OCI-LY1 (cell line): ENCODE measurements at regions not wholly inside any gene's neighbourhood (a gene's known extent, or its start where the extent isn't known, plus 50 kb on each side); places are given as distances from the start of the nearest gene placed in this dataset.
A peak's percentile ranks its signal among the peaks of the same experiment; 100 is the strongest.

ENCODE experiments used
- H2AFZ ChIP-seq: fragments of 200-600 bp; sonication (generic), shearing (Covaris generic); 2 replicates; pipeline ENCODE4 v1.6.0; 2014; ENCODE audit warnings: antibody characterized with exemption, mild to moderate bottlenecking, low read length
- H3F3A ChIP-seq: fragments of 200-600 bp; sonication (generic), shearing (Covaris generic); 2 replicates; pipeline ENCODE4 v1.6.0; 2014; ENCODE audit warnings: mild to moderate bottlenecking, antibody characterized with exemption, low read length, moderate library complexity; ENCODE audit not compliant: insufficient read depth
- H3K27ac ChIP-seq: fragments of 200-600 bp; sonication (generic); 2 replicates; pipeline ENCODE4 v1.5.1; 2014; ENCODE audit warnings: low read length, mixed run types, mild to moderate bottlenecking, low read depth; ENCODE audit not compliant: poor library complexity, severe bottlenecking
- H3K27me3 ChIP-seq: fragments of 200-600 bp; sonication (generic); 2 replicates; pipeline ENCODE4 v1.6.0; 2014; ENCODE audit warnings: antibody characterized with exemption, mild to moderate bottlenecking, low read length, moderate library complexity; ENCODE audit not compliant: insufficient read depth
- H3K36me3 ChIP-seq: fragments of 200-600 bp; sonication (generic); 2 replicates; pipeline ENCODE4 v1.6.1; 2014; ENCODE audit warnings: mild to moderate bottlenecking, antibody characterized with exemption, low read length, moderate library complexity, mixed read lengths; ENCODE audit not compliant: insufficient read depth
- H3K4me1 ChIP-seq: fragments of 200-600 bp; sonication (generic); 2 replicates; pipeline ENCODE4 v1.5.1; 2014; ENCODE audit warnings: mild to moderate bottlenecking, low read length, moderate library complexity; ENCODE audit not compliant: insufficient read depth, severe bottlenecking
- H3K4me2 ChIP-seq: fragments of 200-600 bp; sonication (generic), shearing (Covaris generic); 2 replicates; pipeline ENCODE4 v1.6.1; 2014; ENCODE audit warnings: low read length
- H3K4me3 ChIP-seq: fragments of 200-600 bp; sonication (generic); 2 replicates; pipeline ENCODE4 v1.5.1; 2014; ENCODE audit warnings: low read length, low read depth, mild to moderate bottlenecking, mixed read lengths; ENCODE audit not compliant: poor library complexity, severe bottlenecking
- H3K79me2 ChIP-seq: fragments of 200-600 bp; shearing (Covaris generic); 2 replicates; pipeline ENCODE4 v1.6.1; 2016; ENCODE audit warnings: mixed run types, low read length, mixed read lengths; ENCODE audit not compliant: insufficient read depth
- H3K9ac ChIP-seq: fragments of 200-600 bp; sonication (generic), shearing (Covaris generic); 2 replicates; pipeline ENCODE4 v1.6.1; 2014; ENCODE audit warnings: mild to moderate bottlenecking, low read length, mixed read lengths
- H3K9me2 ChIP-seq: fragments of 200-600 bp; sonication (generic), shearing (Covaris generic); 2 replicates; pipeline ENCODE4 v1.6.1; 2014; ENCODE audit warnings: low read depth, mild to moderate bottlenecking, low read length, mixed read lengths
- H3K9me3 ChIP-seq: fragments of 200-600 bp; shearing (Covaris generic); 2 replicates; pipeline ENCODE4 v1.6.1; 2014; ENCODE audit warnings: low read length, mixed read lengths
- H4K20me1 ChIP-seq: fragments of 200-600 bp; sonication (generic), shearing (Covaris generic); 2 replicates; pipeline ENCODE4 v1.6.0; 2016; ENCODE audit warnings: mild to moderate bottlenecking, low read length; ENCODE audit not compliant: insufficient read depth
- EZH2 ChIP-seq: fragments of 200-600 bp; sonication (generic), shearing (Covaris generic); IDR thresholded peaks from 2 replicates; pipeline ENCODE4 v1.8.0; 2017; ENCODE audit warnings: borderline replicate concordance, mixed run types, mild to moderate bottlenecking, antibody characterized with exemption, low read length, moderate library complexity, mixed read lengths
- TF ChIP-seq, protein P1 (sequence below): fragments of 200-600 bp; sonication (generic), shearing (Covaris generic); IDR thresholded peaks from 2 replicates; pipeline ENCODE4 v1.5.1; 2017; ENCODE audit warnings: mild to moderate bottlenecking, antibody characterized with exemption, low read length, moderate library complexity, mixed read lengths

DNA sequence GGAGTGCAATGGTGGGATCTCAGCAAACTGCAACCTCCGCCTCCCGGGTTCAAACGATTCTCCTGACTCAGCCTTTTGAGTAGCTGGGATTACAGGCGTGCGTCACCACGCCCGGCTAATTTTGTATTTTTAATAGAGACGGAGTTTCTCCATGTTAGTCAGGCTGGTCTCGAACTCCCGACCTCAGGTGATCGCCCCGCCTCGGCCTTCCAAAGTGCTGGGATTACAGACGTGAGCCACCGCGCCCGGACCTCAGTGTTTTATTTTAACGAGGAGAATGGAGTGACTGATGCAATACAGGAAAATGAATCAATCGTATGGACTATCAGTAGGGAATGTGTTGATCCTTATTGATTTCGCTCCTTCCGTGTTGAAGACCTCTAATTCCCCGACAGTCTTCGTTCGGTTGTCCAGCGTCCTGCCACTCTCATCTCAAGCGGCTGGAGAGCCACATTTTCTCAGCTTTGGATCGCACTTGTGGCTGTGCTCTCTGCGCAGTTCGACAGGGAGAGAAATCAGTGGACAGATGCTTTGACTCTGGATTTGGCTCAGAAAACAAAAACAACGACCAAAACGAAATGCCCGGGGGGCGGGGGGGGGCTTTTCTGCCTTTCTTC lies 166.2 kb downstream of the TRIM27 start:
- Histone ChIP-seq H3K4me1 (no peaks in the 10 kb centered on the region), H3K9ac (no peak overlapping the region), H3K79me2 (no peaks in the 10 kb centered on the region), H3K4me3 (no peak overlapping the region), H4K20me1 (no peaks in the 10 kb centered on the region), H3K27me3 (no peaks in the 10 kb centered on the region), H3F3A (no peaks in the 10 kb centered on the region), H3K27ac (no peak overlapping the region), H3K9me3 (no peaks in the 10 kb centered on the region), H2AFZ (no peak overlapping the region), H3K4me2 (no peak overlapping the region), H3K36me3 (no peaks in the 10 kb centered on the region), H3K9me2 (no peaks in the 10 kb centered on the region)
- TF ChIP-seq EZH2: no peak

DNA sequence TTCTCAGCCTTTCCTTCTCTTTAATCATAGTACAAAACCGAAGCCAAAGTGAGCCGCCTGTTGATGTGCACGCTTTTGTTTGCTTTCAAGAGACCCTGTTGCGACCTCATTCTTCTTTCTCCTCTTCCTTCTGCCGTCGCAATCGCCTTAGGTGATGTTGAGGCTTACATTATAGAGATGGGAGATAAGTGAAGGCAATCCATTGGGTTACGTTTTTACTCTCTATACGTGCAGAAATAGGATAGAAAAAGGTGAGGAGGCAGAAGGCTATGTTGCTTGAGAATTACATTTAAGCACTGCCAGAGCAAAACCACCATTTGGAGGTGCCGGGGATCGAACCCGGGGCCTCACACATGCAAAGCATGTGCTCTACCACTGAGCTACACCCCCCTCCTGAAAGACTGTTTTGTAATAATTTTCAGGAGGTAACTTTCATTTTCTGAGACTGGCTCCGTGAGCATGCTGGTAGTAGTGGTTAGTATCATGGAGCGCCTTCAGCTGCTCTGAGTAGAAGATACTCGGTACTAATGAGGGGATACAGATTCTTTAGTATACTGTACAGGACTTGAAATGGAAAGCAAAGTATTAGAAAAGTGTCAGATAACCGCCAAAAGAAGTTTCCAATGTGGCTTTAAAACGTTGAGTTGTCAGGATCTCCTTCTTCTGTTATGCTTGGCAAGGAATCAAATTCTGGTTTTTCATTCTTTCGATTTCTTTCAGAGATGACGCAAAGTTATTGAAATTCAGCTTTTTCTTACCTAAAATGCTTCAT lies 165.6 kb downstream of the TRIM27 start:
- no peaks in the 10 kb centered on the region for H3K9me2 ChIP-seq
- H3K9ac ChIP-seq: no peak overlapping the region
- no peaks in the 10 kb centered on the region for H3K79me2 ChIP-seq
- H4K20me1 ChIP-seq: no peaks in the 10 kb centered on the region
- no peaks in the 10 kb centered on the region for H3K36me3 ChIP-seq
- H3K4me3 ChIP-seq: peak overlapping the region; percentile 38
- no peaks in the 10 kb centered on the region for H3F3A ChIP-seq
- TF ChIP-seq, protein P1, sequence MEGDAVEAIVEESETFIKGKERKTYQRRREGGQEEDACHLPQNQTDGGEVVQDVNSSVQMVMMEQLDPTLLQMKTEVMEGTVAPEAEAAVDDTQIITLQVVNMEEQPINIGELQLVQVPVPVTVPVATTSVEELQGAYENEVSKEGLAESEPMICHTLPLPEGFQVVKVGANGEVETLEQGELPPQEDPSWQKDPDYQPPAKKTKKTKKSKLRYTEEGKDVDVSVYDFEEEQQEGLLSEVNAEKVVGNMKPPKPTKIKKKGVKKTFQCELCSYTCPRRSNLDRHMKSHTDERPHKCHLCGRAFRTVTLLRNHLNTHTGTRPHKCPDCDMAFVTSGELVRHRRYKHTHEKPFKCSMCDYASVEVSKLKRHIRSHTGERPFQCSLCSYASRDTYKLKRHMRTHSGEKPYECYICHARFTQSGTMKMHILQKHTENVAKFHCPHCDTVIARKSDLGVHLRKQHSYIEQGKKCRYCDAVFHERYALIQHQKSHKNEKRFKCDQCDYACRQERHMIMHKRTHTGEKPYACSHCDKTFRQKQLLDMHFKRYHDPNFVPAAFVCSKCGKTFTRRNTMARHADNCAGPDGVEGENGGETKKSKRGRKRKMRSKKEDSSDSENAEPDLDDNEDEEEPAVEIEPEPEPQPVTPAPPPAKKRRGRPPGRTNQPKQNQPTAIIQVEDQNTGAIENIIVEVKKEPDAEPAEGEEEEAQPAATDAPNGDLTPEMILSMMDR: no peak
- TF ChIP-seq EZH2: no peak
- no peaks in the 10 kb centered on the region for H3K4me1 ChIP-seq
- H3K4me2 ChIP-seq: peak overlapping the region; percentile 47
- H2AFZ ChIP-seq: no peak overlapping the region
- H3K27me3 ChIP-seq: no peaks in the 10 kb centered on the region
- no peak overlapping the region for H3K27ac ChIP-seq
- no peaks in the 10 kb centered on the region for H3K9me3 ChIP-seq

DNA sequence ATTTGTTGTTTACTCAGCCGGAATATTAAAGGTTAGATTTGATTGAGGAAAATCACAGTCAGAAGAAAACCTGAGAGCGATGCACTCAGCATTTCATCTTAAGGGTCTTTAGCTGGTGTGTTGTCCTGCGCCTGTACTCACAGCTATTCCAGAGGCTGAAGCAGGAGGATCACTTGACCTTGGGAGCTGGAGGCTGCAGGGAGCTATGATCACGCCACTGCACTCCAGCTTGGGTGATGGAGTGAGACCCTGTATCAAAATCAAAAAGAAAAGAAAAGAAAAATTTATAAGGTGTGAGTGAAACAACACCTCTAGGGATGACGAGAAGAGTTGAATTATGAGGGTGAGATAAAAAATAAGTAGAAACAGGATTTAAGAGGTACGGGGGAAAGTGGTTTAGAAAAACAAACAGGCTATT lies 165.0 kb downstream of the TRIM27 start:
- no peak overlapping the region for H3K27ac ChIP-seq
- H3K27me3 ChIP-seq: no peaks in the 10 kb centered on the region
- H3K9me2 ChIP-seq: no peaks in the 10 kb centered on the region
- H3K79me2 ChIP-seq: no peaks in the 10 kb centered on the region
- H3K36me3 ChIP-seq: no peaks in the 10 kb centered on the region
- no peaks in the 10 kb centered on the region for H3F3A ChIP-seq
- peak overlapping the region; percentile 47 for H3K4me2 ChIP-seq
- no peak overlapping the region for H2AFZ ChIP-seq
- no peaks in the 10 kb centered on the region for H3K9me3 ChIP-seq
- no peaks in the 10 kb centered on the region for H4K20me1 ChIP-seq
- peak overlapping the region; percentile 38 for H3K4me3 ChIP-seq
- no peak for TF ChIP-seq EZH2
- TF ChIP-seq, protein P1: no peak
- no peak overlapping the region for H3K9ac ChIP-seq
- H3K4me1 ChIP-seq: no peaks in the 10 kb centered on the region
